ENCODE measurements at regions not wholly inside any gene's neighbourhood (a gene's known extent, or its start where the extent isn't known, plus 50 kb on each side); places are given as distances from the start of the nearest gene placed in this dataset.
A peak's percentile ranks its signal among the peaks of the same experiment; 100 is the strongest.

DNA sequence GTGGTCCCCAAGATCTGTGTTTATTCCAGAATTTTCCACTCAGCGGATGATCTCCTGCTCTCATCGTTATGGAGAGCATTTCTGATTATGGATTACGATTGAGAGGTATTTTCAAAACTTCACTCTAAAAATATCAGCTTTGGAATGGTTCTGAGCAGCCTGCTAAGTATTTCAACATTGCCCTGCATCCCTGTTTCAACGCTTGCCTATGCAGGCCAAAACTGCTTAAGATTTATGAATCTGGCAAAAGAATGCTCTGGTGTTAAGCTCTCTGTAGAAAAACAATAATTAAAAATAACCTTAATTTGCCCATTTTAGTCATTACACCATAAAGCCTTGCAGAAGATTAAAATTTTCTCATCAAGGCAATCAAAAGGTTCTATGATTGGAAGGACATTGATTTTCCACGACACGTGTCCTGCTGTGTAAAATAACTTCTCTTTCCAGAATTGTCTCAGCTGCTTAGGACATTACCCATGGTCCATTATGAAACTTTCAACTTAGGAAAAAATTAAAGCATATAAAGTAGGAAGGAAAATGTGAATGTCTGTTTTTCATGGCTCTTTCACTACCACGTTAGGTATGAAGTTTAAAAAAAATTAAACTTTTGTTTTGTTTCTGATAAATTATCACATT is 229.9 kb downstream of the ACKR3 start:
- Histone ChIP-seq H3K36me3 (no peaks in the 10 kb centered on the region), H3K4me1 (no peaks in the 10 kb centered on the region), H3K4me3 (no peak overlapping the region), H3K27me3 (peaks cover 0 to 6% (median 0%) of the 10 kb centered on the region in 3 donors), H3K27ac (no peak overlapping the region), H3K9me3 (no peaks in the 10 kb centered on the region)
- no peak for DNase-seq
- WGBS, 5 donors, result 84 to 91% (median 87%) methylated on average over 7 of the region's 7 CpGs
- intact Hi-C loops (cut with DNase I; ENCODE audit: low total_unique reads), result no loop called here
- no peak for TF ChIP-seq POLR2A (IDR thresholded peaks at IDR 0.05)
- TF ChIP-seq EP300 (IDR thresholded peaks at IDR 0.05), result no peak
- TF ChIP-seq CTCF (IDR thresholded peaks at IDR 0.05), result no peak
- no peak for TF ChIP-seq POLR2AphosphoS5 (IDR thresholded peaks at IDR 0.05)

GRCh38 chr2:236802862-236803261 is 233.2 kb downstream of the ACKR3 start:
- WGBS, 5 donors, result 80 to 89% (median 85%) methylated on average over 6 of the region's 6 CpGs
- H3K9me3 ChIP-seq, result peaks cover 0 to 9% (median 6%) of the 10 kb centered on the region in 4 donors
- H3K27me3 ChIP-seq, result peaks cover 0 to 6% (median 0%) of the 10 kb centered on the region in 3 donors
- H3K36me3 ChIP-seq, result no peaks in the 10 kb centered on the region
- H3K27ac ChIP-seq, result no peak overlapping the region
- no peak overlapping the region for H3K4me3 ChIP-seq
- H3K4me1 ChIP-seq, result no peaks in the 10 kb centered on the region
- TF ChIP-seq POLR2AphosphoS5 (IDR thresholded peaks at IDR 0.05), result no peak
- TF ChIP-seq POLR2A (IDR thresholded peaks at IDR 0.05), result no peak
- TF ChIP-seq CTCF (IDR thresholded peaks at IDR 0.05), result no peak
- TF ChIP-seq EP300 (IDR thresholded peaks at IDR 0.05), result no peak
- intact Hi-C loops (cut with DNase I; ENCODE audit: low total_unique reads), result no loop called here
- no peak for DNase-seq

DNA sequence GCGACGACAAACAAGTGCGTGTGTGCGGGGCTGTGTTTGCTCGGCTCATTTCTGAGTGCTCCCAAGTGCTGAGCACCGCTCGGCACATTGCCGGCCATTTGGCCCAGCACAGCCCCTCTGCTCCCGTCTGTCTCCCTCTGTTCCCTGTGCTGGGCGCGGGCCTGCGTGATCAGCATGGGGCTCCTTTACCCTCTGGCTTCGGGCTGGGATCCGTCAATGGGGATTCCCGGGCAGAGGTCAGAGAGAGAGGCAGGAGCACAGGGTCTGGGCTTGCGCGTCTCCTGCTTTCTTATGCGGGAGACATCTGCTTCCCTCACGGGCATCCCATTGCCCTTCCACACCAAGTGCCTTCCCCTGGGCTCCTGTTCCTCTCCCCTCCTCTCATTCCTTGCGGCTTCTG is 234.0 kb downstream of the ACKR3 start:
- DNase-seq, result no peak
- Histone ChIP-seq H3K4me3 (no peak overlapping the region), H3K4me1 (no peaks in the 10 kb centered on the region), H3K9me3 (peaks cover 0 to 16% (median 10%) of the 10 kb centered on the region in 4 donors), H3K27me3 (peaks cover 0 to 6% (median 0%) of the 10 kb centered on the region in 3 donors), H3K27ac (no peak overlapping the region), H3K36me3 (no peaks in the 10 kb centered on the region)
- TF ChIP-seq EP300 (IDR thresholded peaks at IDR 0.05) (no peak), POLR2A (IDR thresholded peaks at IDR 0.05) (no peak), POLR2AphosphoS5 (IDR thresholded peaks at IDR 0.05) (no peak), CTCF (IDR thresholded peaks at IDR 0.05) (no peak)
- WGBS, 5 donors, result 84 to 87% (median 85%) methylated on average over 16 to 20 of the region's 20 CpGs
- intact Hi-C loops (cut with DNase I; ENCODE audit: low total_unique reads), result no loop called here

DNA sequence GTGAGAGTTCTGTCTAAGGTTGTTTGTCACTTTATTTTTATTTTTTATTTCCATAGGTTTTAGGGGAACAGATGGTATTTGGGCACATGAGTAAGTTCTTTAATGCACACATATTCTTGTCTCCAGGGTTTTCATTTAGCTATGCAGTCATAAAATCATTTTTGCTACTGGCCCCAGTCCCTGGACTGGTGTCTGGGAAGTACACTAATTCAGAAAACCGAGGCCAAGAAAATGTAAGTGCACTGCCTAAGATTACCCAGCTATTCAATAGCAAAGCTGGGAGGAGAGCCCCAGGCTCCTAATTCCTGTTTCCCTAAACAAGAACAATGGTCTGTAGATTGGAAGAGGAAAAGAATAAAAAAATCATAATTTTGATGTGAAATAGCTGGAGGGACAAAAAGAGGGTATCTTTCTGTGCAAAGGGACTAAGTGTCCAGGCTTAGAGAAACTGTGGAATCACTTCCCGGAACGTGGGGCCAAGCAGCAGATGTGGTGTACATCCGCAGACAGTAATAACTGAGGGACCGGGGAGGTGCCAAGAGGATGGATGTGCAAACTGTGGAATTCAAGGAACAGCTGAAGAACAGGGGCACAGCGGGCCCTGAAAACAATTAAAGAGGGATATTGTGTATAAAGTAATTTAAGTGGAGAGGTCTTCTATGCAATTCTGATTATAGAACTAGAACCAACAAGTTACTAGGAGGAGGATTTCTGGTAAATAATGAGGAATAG is 236.3 kb downstream of the ACKR3 start:
- WGBS, 5 donors, result 57 to 80% (median 70%) methylated on average over 6 of the region's 6 CpGs
- no peak overlapping the region for H3K4me3 ChIP-seq
- H3K36me3 ChIP-seq, result no peaks in the 10 kb centered on the region
- H3K4me1 ChIP-seq, result no peaks in the 10 kb centered on the region
- H3K27ac ChIP-seq, result peak overlapping the region in 1 of 5 donors; percentile 53
- TF ChIP-seq POLR2AphosphoS5 (IDR thresholded peaks at IDR 0.05) (no peak), EP300 (IDR thresholded peaks at IDR 0.05) (no peak), CTCF (IDR thresholded peaks at IDR 0.05) (no peak), POLR2A (IDR thresholded peaks at IDR 0.05) (no peak)
- DNase-seq, result no peak
- peaks cover 0 to 6% (median 0%) of the 10 kb centered on the region in 3 donors for H3K27me3 ChIP-seq
- intact Hi-C loops (cut with DNase I; ENCODE audit: low total_unique reads), result no loop called here
- H3K9me3 ChIP-seq, result peaks cover 3 to 32% (median 19%) of the 10 kb centered on the region in 4 donors
